Uterus (tissue), 3 donors: ENCODE measurements at regions not wholly inside any gene's neighbourhood (a gene's known extent, or its start where the extent isn't known, plus 50 kb on each side); places are given as distances from the start of the nearest gene placed in this dataset.
"Not testable (repeated sequence)": the region's sequence is repeated elsewhere in the genome, so short reads cannot be mapped to it uniquely, and the experiment has no call there.

Experiments used
- DNase-seq, 2 donors: peaks; one replicate each; pipeline ENCODE4 v3.0.0-alpha.2; 2019 to 2020
- H3K27ac ChIP-seq, 2 donors: fragments of 200-600 bp; sonication (generic); 1 replicate in 1 of 2; 2 replicates in 1 of 2; pipeline ENCODE4 v1.5.1; 2016 to 2018
- H3K27me3 ChIP-seq, 2 donors: fragments of 200-600 bp; sonication (generic); one replicate each; pipeline ENCODE4 v1.5.1; 2018 to 2019; ENCODE audit warnings: control low read depth in 1 of 2
- H3K36me3 ChIP-seq, 2 donors: fragments of 200-600 bp; sonication (generic); one replicate each; pipeline ENCODE4 v1.5.1; 2019; ENCODE audit warnings: control low read depth in 1 of 2
- H3K4me1 ChIP-seq, 2 donors: fragments of 200-600 bp; sonication (generic); one replicate each; pipeline ENCODE4 v1.5.1; 2018 to 2019; ENCODE audit warnings: control low read depth in 1 of 2
- H3K4me3 ChIP-seq, 2 donors: fragments of 200-600 bp; sonication (generic); 1 replicate in 1 of 2; 2 replicates in 1 of 2; pipeline ENCODE4 v1.5.1; 2018 to 2019; ENCODE audit warnings: mild to moderate bottlenecking in 1 of 2
- H3K9me3 ChIP-seq, 2 donors: fragments of 200-600 bp; sonication (generic); one replicate each; pipeline ENCODE4 v1.5.1; 2019; ENCODE audit warnings: control low read depth in 1 of 2
- CTCF ChIP-seq, 4 experiments: fragments of 200-600 bp in 2 of 4; fragments of 450-650 bp in 2 of 4; sonication (generic) in 2 of 4; IDR thresholded peaks; one replicate each; pipeline ENCODE4 v1.5.1; 2016 to 2019; ENCODE audit warnings: antibody characterized with exemption in 4 of 4, mild to moderate bottlenecking in 2 of 4, moderate library complexity in 1 of 4
- POLR2A ChIP-seq, 2 donors: fragments of 450-650 bp; IDR thresholded peaks; one replicate each; pipeline ENCODE4 v1.6.1; 2016; ENCODE audit warnings: antibody characterized with exemption in 2 of 2, mild to moderate bottlenecking in 1 of 2, moderate library complexity in 1 of 2
- intact Hi-C: fragments of 100-400 bp; cut with DNase I; formaldehyde crosslinking; loops from one replicate; pipeline ENCODE4 v1.15.1; 2023; ENCODE audit warnings: low total_unique reads
- donor health status: DM: yes; HTN: yes; CAD: no.

GRCh38 chr14:30017370-30017993 is 89.8 kb upstream of the PRKD1 start:
- no peaks in the 10 kb centered on the region for H3K27me3 ChIP-seq
- no peak overlapping the region for H3K27ac ChIP-seq
- TF ChIP-seq POLR2A (IDR thresholded peaks at IDR 0.05) (no peak), CTCF (IDR thresholded peaks at IDR 0.05) (no peak)
- intact Hi-C loops: no loop called here
- H3K4me1 ChIP-seq: no peaks in the 10 kb centered on the region
- no peaks in the 10 kb centered on the region for H3K36me3 ChIP-seq
- H3K4me3 ChIP-seq: no peak overlapping the region
- no peaks in the 10 kb centered on the region for H3K9me3 ChIP-seq
- DNase-seq: no peak

- intact Hi-C loops: no loop called here
- TF ChIP-seq POLR2A (IDR thresholded peaks at IDR 0.05) (no peak), CTCF (IDR thresholded peaks at IDR 0.05) (no peak)
- DNase-seq: no peak
- no peak overlapping the region for H3K4me3 ChIP-seq
- H3K27me3 ChIP-seq: no peaks in the 10 kb centered on the region
- no peaks in the 10 kb centered on the region for H3K4me1 ChIP-seq
- no peaks in the 10 kb centered on the region for H3K9me3 ChIP-seq
- no peak overlapping the region for H3K27ac ChIP-seq
- H3K36me3 ChIP-seq: no peaks in the 10 kb centered on the region
These were observed 92.6 kb upstream of the PRKD1 start for GRCh38 chr14:30020271-30020670.

DNA sequence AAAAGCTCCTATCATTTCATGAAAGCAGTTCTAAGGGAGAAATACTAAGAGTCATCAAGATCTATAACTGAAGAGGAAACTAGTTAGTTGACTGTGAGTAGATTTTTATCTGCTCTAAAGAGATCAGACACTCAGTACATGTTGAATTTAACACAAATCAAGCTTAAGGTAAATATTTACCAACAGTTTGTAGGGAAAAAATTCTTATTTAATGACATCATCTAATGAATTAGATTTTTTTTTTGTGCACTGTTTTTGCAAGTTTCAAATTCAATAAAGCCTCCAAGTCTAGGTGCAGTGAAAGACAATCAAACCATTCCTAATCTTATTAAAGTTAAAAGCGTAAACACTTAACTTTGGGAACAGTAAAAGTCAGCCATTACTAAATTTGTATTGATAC is 93.0 kb upstream of the PRKD1 start:
- H3K9me3 ChIP-seq: no peaks in the 10 kb centered on the region
- TF ChIP-seq POLR2A (IDR thresholded peaks at IDR 0.05): no peak
- no peak for TF ChIP-seq CTCF (IDR thresholded peaks at IDR 0.05)
- H3K4me1 ChIP-seq: no peaks in the 10 kb centered on the region
- no peaks in the 10 kb centered on the region for H3K36me3 ChIP-seq
- H3K27ac ChIP-seq: no peak overlapping the region
- H3K4me3 ChIP-seq: no peak overlapping the region
- intact Hi-C loops: no loop called here
- no peak for DNase-seq
- no peaks in the 10 kb centered on the region for H3K27me3 ChIP-seq

DNA sequence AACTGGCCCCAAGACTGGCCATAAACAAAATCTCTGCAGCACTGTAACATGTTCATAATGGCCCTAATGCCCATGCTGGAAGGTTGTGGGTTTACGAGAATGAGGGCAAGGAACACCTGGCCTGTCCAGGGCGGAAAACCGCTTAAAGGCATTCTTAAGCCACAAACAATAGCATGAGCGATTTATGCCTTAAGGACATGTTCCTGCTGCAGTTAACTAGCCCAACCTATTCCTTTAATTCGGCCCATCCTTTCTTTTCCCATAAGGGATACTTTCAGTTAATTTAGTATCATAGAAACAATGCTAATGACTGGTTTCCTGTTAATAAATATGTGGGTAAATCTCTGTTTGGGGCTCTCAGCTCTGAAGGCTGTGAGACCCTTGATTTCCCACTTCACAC is 95.7 kb upstream of the PRKD1 start:
- H3K27ac ChIP-seq, H3K9me3 ChIP-seq, intact Hi-C loops, DNase-seq, H3K36me3 ChIP-seq, H3K4me1 ChIP-seq, H3K4me3 ChIP-seq, H3K27me3 ChIP-seq: not testable (repeated sequence)

DNA sequence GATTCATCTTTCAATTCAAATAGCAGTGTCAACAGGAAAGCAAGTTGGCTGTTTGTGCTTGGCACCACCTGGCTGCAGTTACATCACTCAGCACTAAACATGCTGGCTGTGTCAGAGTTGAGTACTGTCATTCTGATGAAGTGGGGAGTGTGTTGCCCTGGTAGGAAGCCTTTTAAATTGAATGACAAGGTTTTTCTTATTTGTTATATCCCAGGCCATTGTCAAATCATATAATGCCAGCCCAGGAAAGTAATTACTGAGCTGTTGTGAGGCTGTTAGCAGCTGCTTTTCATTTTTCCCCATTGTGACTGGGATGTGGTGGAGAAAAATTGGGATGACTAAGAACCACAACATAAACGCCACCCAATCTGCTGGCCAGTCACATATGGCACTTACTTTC is 106.5 kb upstream of the PRKD1 start:
- no peak for DNase-seq
- Histone ChIP-seq H3K36me3 (no peaks in the 10 kb centered on the region), H3K9me3 (no peaks in the 10 kb centered on the region), H3K27ac (no peak overlapping the region), H3K4me1 (no peaks in the 10 kb centered on the region), H3K27me3 (no peaks in the 10 kb centered on the region), H3K4me3 (no peak overlapping the region)
- intact Hi-C loops: no loop called here
- no peak for TF ChIP-seq POLR2A (IDR thresholded peaks at IDR 0.05)
- TF ChIP-seq CTCF (IDR thresholded peaks at IDR 0.05): no peak

DNA sequence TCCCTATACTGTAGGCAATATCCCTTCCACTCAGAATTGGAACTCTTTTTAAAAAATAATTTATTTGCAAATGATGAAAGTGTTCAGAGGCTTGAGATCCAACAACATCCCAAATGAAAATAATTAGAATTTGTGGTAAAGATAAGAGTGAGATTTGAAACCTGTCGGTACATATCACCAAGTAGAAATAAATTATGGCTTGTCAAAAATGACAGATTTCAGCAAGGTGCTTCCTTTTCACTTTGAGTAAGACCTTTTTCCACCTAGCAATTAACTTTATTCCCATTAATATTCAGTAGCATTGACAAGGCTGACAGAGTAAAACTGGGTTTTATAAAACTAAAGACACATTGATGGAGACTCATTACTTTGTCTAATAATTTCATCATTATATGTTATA is 107.7 kb upstream of the PRKD1 start:
- intact Hi-C loops: no loop called here
- Histone ChIP-seq H3K36me3 (no peaks in the 10 kb centered on the region), H3K9me3 (no peaks in the 10 kb centered on the region), H3K4me3 (no peak overlapping the region), H3K27me3 (no peaks in the 10 kb centered on the region), H3K4me1 (no peaks in the 10 kb centered on the region), H3K27ac (no peak overlapping the region)
- no peak for TF ChIP-seq CTCF (IDR thresholded peaks at IDR 0.05)
- no peak for TF ChIP-seq POLR2A (IDR thresholded peaks at IDR 0.05)
- no peak for DNase-seq
